ENCODE measurements at regions not wholly inside any gene's neighbourhood (a gene's known extent, or its start where the extent isn't known, plus 50 kb on each side); places are given as distances from the start of the nearest gene placed in this dataset.

DNA sequence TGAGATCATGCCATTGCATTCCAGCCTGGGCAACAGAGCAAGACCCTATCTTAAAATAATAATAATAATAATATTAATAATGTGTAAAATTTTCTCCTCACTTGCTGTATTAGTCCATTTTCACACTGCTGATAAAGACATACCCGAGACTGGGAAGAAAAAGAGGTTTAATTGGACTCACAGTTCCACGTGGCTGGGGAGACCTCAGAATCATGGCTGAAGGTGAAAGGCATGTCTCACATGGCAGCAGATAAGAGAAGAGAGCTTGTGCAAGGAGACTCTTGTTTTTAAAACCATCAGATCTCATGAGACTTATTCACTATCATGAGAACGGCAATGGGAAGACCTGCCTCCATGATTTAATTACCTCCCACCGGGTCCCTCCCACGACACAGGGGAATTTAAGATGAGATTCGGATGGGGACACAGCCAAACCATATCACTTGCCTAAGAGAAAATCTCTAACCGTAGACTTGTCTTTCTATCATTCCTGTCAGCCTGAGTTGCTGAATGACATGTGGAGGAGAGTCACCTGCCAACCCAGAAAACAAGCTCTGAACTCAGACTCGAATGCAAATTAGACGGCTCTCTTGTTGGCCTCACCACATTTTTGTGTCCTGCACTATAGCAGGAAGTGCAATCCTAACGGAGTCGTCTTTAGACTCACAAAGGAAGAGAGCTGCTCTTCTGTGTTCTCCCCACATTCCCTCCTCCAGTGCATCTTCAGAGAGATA is 51.9 kb upstream of the DCTD start (continued):
- TF ChIP-seq SMAD3 (CRISPR knock-in tag; conservative IDR thresholded peaks at IDR 0.05), result no peak
- TF ChIP-seq MAFF (IDR thresholded peaks at IDR 0.05; ENCODE audit: low read length), result no peak
- TF ChIP-seq MTA3 (IDR thresholded peaks at IDR 0.05; ENCODE audit: borderline replicate concordance), result no peak
- TF ChIP-seq ZNF197 (CRISPR knock-in tag; IDR thresholded peaks at IDR 0.05; ENCODE audit: low read depth), result no peak
- no peak for TF ChIP-seq ZNF143 (CRISPR knock-in tag; IDR thresholded peaks at IDR 0.05)
- TF ChIP-seq ZNF695 (CRISPR knock-in tag; IDR thresholded peaks at IDR 0.05), result no peak
- TF ChIP-seq SPI1 (IDR thresholded peaks at IDR 0.05; ENCODE audit: borderline replicate concordance, low read depth, low read length), result peak; percentile 46; the same call in 1 of the 2 replicates
- TF ChIP-seq ZNF384 (IDR thresholded peaks at IDR 0.05; ENCODE audit: low read depth, low read length), result no peak
- peak; percentile 38 for TF ChIP-seq CEBPB (tag; IDR thresholded peaks at IDR 0.05)
- TF ChIP-seq, protein P1, sequence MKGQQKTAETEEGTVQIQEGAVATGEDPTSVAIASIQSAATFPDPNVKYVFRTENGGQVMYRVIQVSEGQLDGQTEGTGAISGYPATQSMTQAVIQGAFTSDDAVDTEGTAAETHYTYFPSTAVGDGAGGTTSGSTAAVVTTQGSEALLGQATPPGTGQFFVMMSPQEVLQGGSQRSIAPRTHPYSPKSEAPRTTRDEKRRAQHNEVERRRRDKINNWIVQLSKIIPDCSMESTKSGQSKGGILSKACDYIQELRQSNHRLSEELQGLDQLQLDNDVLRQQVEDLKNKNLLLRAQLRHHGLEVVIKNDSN (CRISPR knock-in tag; IDR thresholded peaks at IDR 0.05), result no peak
- TF ChIP-seq SRSF7 (optimal IDR thresholded peaks at IDR 0.05; ENCODE audit: low read depth, low read length), result no peak
- no peak for TF ChIP-seq ZNF583 (CRISPR knock-in tag; IDR thresholded peaks at IDR 0.05)
- TF ChIP-seq CBFA2T3 (IDR thresholded peaks at IDR 0.05), result peak; percentile 33
- TF ChIP-seq JUN (IDR thresholded peaks at IDR 0.05; ENCODE audit: borderline replicate concordance, low read depth, low read length), result no peak
- no peak for TF ChIP-seq JUN (CRISPR knock-in tag; IDR thresholded peaks at IDR 0.05; ENCODE audit: borderline replicate concordance)
- TF ChIP-seq THAP7 (CRISPR knock-in tag; IDR thresholded peaks at IDR 0.05), result no peak
- TF ChIP-seq CREB3L1 (IDR thresholded peaks at IDR 0.05; ENCODE audit: borderline replicate concordance, low read depth), result no peak
- TF ChIP-seq ZNF699 (CRISPR knock-in tag; IDR thresholded peaks at IDR 0.05; ENCODE audit: insufficient replicate concordance), result no peak
- 0 out of 2 replicates have a peak, but pooled peaks have one; percentile 30 for TF ChIP-seq POLR2A (conservative IDR thresholded peaks at IDR 0.05)
- TF ChIP-seq ZBTB8A (IDR thresholded peaks at IDR 0.05; ENCODE audit: partially characterized antibody), result no peak
- TF ChIP-seq ZNF766 (CRISPR knock-in tag; conservative IDR thresholded peaks at IDR 0.05), result peak; percentile 97
- TF ChIP-seq KLF6 (CRISPR knock-in tag; IDR thresholded peaks at IDR 0.05; ENCODE audit: borderline replicate concordance), result no peak
- no peak for TF ChIP-seq ATF2 (CRISPR knock-in tag; IDR thresholded peaks at IDR 0.05)
- TF ChIP-seq, protein P2, sequence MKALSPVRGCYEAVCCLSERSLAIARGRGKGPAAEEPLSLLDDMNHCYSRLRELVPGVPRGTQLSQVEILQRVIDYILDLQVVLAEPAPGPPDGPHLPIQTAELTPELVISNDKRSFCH (CRISPR knock-in tag; IDR thresholded peaks at IDR 0.05), result no peak
- TF ChIP-seq, protein P2 (tag; IDR thresholded peaks at IDR 0.05), result no peak
- TF ChIP-seq BDP1 (IDR thresholded peaks at IDR 0.05; ENCODE audit: insufficient read depth, insufficient read length), result no peak
- TF ChIP-seq SMAD4 (CRISPR knock-in tag; conservative IDR thresholded peaks at IDR 0.05), result no peak

Measured in K562 (cell line).